Posterior vena cava (tissue), 2 donors: ENCODE measurements at regions not wholly inside any gene's neighbourhood (a gene's known extent, or its start where the extent isn't known, plus 50 kb on each side); places are given as distances from the start of the nearest gene placed in this dataset.
A peak's percentile ranks its signal among the peaks of the same experiment; 100 is the strongest.

Experiments
- DNase-seq: peaks from one replicate; pipeline ENCODE4 v3.0.0-alpha.2; 2020; ENCODE audit warnings: low spot score
- intact Hi-C, 2 donors: fragments of 100-400 bp; cut with DNase I; formaldehyde crosslinking; loops; one replicate each; pipeline versions ENCODE4 v1.14.1 to v1.14.2; 2022 to 2023
- donor health status: DM: yes; HTN: yes; CAD: no.
- donor health status: DM: yes; HTN: yes; CAD: no.

DNA sequence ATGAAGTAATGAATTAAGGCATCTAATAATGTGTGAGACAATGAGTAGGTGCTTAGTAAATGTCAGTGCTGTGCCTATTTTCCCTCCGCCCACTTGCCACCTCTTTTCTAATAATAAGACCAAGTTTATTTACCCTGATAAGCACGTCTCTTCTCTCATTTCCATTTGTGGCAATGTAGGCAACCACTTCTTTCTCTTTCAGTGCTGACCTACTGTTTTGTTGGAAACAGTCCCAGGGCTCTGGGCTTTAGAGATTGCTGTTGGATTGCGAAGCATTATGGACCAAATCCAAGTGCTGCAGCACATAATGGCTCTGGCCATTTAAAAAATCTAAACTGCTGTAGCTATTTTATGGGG lies 141.3 kb upstream of the PLEKHG7 start:
- DNase-seq: no peak
- intact Hi-C loops: loop anchor here (5.0 to 10.0 kb wide), 2 partner anchors 414 to 417 kb away; partner anchors contain the start of gene BTG1 (in 2 of the 2)

DNA sequence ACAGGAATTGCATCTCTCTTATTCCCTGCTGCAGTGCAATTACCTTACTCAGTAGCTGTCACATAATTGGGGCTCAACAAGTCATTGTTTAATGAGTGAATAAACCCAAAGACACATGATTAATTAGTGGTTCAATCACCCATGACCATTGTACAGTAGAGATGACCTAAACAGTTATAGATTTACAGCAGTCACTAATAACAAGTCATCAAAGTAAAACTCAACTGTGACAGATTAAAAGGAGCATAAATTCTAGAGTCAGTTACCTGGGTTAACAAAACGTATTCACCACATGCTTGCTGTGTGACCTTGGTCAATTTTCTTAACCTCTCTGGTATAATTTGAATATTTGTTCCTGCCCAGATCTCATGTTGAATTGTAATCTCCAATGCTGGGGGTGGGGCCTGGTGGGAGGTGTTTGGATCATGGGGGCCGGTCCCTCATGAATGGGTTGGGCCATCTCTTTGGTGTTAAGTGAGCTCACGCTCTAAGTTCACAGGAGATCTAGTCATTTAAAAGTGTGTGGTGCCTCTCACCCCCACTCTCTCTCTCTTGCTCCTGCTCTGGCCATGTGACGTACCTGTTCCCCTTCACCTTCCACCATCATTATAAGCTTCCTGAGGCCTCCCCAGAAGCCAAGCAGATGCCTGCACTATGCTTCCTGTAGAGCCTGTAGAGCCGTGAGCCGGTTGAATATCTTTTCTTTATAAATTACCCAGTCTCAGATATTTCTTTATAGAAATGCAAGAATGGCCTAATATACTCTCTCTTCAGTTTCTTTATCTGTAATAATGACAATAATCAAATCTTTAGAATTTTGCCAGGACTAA lies 141.9 kb upstream of the PLEKHG7 start:
- no peak for DNase-seq
- intact Hi-C loops: loop anchor here (5.0 to 10.0 kb wide), 2 partner anchors 414 to 416 kb away; partner anchors contain the start of gene BTG1 (in 2 of the 2)

DNA sequence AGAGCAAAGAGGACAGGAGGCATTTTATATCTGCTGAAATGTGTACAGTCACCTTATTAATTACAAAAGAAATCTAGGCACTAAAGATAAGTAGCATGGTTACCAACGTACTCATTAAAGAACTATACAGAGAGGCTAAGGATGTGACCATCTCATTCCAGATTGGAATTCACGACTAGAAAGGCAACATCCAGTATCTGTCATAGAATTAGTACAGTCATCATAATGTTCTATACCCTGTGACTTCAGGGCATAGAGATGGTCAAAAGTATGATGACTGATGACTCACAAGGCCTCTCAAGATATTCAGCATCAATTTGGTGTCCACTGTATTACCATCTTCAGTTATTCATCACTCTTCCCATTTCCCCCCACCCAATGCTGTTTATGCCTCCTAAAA lies 144.0 kb upstream of the PLEKHG7 start:
- intact Hi-C loops: no loop called here
- DNase-seq: no peak

DNA sequence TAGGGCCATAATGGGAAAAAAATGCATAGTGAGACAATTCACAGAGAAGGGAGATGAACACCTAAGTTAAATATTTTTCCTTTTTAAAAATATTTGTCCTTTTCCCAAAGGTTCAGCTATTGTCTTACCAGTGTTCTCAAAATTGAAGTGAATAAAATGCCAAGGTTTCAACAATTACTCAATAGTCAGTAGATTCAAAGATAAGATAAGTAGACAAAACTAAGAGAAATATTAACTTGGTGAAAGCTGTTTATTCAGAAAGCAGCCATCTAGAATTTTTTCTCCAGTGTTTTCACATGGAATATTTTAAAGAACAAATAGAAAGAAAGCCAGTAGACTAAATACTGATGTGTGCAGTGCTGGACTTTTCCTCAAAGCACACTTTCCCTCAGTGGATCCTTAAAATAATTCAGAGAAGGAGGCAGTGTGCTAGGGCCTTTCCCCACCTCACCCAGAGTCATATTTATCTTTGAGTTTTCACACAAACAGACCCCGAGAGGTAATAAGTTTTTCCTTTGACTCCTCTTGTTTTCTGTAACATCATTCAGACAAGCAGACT lies 144.5 kb upstream of the PLEKHG7 start:
- intact Hi-C loops: no loop called here
- DNase-seq: no peak

GRCh38 chr12:92557422-92557724 lies 145.4 kb upstream of the PLEKHG7 start:
- DNase-seq: no peak
- intact Hi-C loops: no loop called here

- intact Hi-C loops: no loop called here
- no peak for DNase-seq
Measured at GRCh38 chr12:92556637-92557421, 146.0 kb upstream of the PLEKHG7 start.

- intact Hi-C loops: no loop called here
- DNase-seq: no peak
Measured at GRCh38 chr12:92556141-92556540, 146.6 kb upstream of the PLEKHG7 start.

- no peak for DNase-seq
- intact Hi-C loops: no loop called here
Measured at GRCh38 chr12:92554158-92555073, 148.4 kb upstream of the PLEKHG7 start.

GRCh38 chr12:92553389-92553788 lies 149.4 kb upstream of the PLEKHG7 start:
- DNase-seq: peak; percentile 73

DNA sequence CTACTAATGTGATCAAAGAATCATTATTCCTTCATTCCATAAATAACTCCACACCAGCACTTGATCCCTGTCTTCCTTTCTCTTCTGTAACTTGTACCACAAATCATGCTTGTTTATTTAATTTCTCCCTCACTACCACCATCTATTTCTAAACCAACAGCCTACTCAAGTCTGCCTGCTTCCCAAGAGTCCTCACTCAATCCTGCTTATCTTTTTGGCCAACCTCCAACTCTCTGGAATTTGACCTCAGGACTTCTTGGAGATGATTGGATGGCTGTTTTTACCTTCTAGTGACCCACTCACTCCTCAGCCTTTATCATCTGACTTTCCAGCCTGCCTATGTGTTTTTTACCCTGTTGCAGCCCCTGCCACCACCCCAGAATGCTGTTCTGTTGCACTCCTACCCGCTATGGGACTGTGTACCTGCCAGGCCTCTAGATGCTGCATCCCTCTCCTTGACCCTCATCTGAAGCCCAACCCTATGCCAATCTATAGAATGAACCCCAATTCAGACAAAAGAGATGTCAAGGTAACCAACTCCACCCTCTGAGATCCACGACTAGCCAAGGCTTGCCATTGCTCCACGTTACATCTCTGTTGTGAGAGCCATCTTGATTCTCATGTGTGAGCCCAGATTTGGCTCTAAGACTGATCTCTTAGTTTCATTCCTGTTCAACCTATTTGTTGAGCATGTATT lies 150.2 kb upstream of the PLEKHG7 start:
- intact Hi-C loops: no loop called here
- no peak for DNase-seq

More at GRCh38 chr12:92553389-92553788, 149.4 kb upstream of the PLEKHG7 start:
- intact Hi-C loops: no loop called here

- DNase-seq: no peak
- intact Hi-C loops: no loop called here
Measured at GRCh38 chr12:92551853-92552397, 150.9 kb upstream of the PLEKHG7 start.

DNA sequence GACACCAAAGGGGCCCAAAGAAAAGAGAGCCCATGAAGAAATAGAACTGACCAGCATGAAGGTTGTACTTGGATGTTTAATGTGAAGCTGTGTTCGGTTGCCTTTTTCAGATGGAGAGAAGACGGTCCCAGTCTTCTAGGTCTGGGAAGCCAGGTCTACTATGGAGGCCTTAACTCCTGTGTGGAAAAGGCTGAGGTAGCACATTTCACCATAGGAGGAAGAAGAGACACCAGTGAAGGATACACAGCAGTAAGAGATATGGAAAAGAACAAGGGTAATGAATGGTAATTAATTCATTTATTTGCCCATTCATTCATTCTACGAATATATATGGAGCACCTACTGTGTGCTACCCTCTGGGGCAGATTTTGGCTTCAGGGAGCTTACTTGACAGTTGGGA lies 151.6 kb upstream of the PLEKHG7 start:
- no peak for DNase-seq
- intact Hi-C loops: no loop called here

DNA sequence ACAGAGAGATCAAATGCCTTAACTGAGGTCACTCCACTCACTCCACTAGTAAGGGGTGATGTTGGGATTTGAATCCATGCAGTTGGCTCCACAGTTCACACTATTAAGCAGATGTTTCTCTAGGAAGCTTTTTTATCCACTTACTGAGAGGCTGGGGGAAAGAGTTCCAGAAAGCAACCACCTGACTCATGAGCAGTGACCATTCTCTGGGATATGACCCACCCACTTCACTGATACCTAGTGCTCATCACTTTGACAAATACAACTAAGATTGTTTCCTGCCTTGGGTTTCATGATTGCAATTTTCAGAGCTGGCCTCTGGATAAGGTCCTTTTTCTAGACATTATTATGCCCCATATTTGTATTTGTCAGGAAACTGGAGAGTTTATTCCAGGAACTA lies 152.1 kb upstream of the PLEKHG7 start:
- intact Hi-C loops: no loop called here
- DNase-seq: no peak

GRCh38 chr12:92550254-92550653 lies 152.5 kb upstream of the PLEKHG7 start:
- intact Hi-C loops: no loop called here
- no peak for DNase-seq

GRCh38 chr12:92549516-92549915 lies 153.3 kb upstream of the PLEKHG7 start:
- intact Hi-C loops: no loop called here
- no peak for DNase-seq

GRCh38 chr12:92547906-92548305 lies 154.9 kb upstream of the PLEKHG7 start:
- DNase-seq: no peak
- intact Hi-C loops: no loop called here

DNA sequence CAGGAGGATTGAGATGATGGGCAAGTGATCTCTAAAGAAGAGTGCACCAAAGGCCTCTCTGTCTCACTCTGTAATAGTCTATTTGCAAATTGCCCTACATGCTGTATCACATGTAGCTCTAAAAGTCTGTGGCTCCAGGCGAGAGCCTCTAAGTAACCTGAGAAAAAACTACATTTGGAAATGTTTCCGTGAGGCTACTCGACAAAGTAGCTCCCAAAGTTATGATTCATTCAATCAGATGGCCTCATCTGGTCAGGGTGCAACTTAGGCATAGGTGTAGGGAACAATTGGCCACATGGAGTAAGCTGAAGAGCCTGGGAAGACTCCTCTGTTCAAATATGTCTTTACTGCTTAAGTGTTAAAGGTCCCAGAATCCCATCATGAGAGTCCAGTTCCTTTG lies 155.4 kb upstream of the PLEKHG7 start:
- intact Hi-C loops: no loop called here
- no peak for DNase-seq

- DNase-seq: no peak
- intact Hi-C loops: no loop called here
Measured at GRCh38 chr12:92546635-92547348, 156.0 kb upstream of the PLEKHG7 start.
